D721Med (cell line): ENCODE measurements at regions not wholly inside any gene's neighbourhood (a gene's known extent, or its start where the extent isn't known, plus 50 kb on each side); places are given as distances from the start of the nearest gene placed in this dataset.

Source experiments
- DNase-seq: peaks from one replicate; pipeline ENCODE4 v3.0.0; 2011; ENCODE audit warnings: low spot score; ENCODE audit not compliant: insufficient read length
- FAIRE-seq: peaks from 2 replicates; lab custom pipeline; 2011; peaks lifted over from hg19 to GRCh38; lab: Jason Lieb, UNC
- TF ChIP-seq, protein P1 (sequence below): IDR thresholded peaks from 2 replicates; pipeline ENCODE4 v1.5.1; 2012; ENCODE audit warnings: mild to moderate bottlenecking, control low read depth; ENCODE audit not compliant: insufficient read depth; ENCODE audit errors: missing control alignments

DNA sequence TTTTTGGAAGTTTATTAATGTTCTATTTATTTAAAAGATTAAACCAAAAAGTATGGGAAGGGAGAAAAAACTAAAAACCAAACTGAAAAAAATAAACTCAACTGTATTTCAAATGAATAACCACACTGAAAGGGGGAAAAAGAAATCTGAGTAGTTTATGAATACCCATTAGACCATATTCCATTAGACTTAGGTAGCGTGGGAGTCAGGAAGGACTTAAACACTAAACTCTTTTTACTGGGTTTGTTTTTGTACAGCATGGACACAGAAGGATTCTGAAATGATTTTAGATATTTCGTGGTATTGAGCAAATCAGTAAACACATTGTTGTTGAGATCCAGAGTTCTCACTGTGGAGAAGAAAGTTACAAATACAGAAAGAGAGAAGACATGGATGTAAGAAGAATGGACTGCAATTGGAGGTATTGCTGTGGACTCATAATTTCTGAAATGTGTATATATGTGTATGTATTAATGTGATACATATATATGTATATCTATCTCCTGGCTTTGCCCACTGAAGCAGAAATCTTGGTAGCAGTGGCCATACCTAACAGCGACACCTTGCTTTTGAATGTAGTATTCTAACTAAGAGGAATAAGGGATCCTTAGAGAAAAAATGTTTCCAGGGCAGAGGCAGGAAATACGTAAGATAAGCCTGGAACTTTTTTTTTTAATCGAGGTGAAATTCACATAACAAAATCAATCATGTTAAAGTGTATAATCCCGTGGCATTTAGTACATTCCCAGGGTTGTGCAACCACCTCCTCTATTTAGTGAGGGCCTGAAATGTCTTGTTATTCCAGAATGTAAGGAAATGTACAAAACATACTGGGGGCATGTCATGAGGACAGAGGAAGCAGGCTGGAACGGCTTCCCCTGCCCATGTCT is 228.8 kb downstream of the SMARCA2 start:
- TF ChIP-seq, protein P1, sequence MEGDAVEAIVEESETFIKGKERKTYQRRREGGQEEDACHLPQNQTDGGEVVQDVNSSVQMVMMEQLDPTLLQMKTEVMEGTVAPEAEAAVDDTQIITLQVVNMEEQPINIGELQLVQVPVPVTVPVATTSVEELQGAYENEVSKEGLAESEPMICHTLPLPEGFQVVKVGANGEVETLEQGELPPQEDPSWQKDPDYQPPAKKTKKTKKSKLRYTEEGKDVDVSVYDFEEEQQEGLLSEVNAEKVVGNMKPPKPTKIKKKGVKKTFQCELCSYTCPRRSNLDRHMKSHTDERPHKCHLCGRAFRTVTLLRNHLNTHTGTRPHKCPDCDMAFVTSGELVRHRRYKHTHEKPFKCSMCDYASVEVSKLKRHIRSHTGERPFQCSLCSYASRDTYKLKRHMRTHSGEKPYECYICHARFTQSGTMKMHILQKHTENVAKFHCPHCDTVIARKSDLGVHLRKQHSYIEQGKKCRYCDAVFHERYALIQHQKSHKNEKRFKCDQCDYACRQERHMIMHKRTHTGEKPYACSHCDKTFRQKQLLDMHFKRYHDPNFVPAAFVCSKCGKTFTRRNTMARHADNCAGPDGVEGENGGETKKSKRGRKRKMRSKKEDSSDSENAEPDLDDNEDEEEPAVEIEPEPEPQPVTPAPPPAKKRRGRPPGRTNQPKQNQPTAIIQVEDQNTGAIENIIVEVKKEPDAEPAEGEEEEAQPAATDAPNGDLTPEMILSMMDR = no peak
- FAIRE-seq = no peak
- no peak for DNase-seq

DNA sequence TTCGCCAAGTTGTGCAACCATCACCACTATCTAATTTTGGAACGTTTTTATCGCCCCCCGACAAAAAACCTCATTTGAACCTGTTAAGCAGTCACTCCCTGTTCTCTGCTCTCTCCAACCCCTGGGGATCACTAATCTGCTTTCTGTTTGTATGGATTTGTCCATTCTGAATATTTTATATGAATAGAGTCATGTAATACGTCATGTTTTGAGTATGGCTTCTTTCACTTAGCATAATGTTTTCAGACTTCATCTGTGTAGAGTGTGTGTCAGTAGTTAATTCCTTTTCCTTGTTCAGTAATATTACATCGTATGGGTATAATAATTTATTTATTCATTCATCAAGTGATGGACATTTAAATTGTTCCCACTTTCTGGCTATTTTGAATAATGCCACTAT is 232.2 kb downstream of the SMARCA2 start:
- TF ChIP-seq, protein P1 = no peak
- no peak for DNase-seq
- no peak for FAIRE-seq

DNA sequence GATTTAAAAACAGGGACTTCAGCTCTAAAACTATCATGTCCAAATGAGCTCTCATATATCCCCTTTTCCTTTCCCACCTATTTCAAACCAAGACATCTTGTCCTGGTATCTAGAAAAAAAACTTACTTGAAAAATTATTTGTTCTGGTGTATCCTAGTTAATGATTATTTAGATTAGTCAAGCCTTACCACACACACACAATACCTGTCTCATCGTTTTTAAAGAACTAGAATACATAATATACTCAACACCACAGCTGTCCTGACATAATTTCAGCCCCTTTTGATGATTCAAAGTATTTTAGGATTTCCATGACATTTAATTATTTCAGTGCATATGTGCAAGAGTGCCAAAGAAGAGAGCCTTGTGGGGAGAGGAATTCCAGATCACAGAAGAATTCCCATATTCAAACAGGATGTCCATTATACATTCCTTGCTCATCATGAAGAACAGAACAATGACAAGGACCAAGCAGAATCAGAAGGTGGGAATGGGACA is 233.7 kb downstream of the SMARCA2 start:
- DNase-seq (no peak), FAIRE-seq (no peak)
- TF ChIP-seq, protein P1 = no peak

DNA sequence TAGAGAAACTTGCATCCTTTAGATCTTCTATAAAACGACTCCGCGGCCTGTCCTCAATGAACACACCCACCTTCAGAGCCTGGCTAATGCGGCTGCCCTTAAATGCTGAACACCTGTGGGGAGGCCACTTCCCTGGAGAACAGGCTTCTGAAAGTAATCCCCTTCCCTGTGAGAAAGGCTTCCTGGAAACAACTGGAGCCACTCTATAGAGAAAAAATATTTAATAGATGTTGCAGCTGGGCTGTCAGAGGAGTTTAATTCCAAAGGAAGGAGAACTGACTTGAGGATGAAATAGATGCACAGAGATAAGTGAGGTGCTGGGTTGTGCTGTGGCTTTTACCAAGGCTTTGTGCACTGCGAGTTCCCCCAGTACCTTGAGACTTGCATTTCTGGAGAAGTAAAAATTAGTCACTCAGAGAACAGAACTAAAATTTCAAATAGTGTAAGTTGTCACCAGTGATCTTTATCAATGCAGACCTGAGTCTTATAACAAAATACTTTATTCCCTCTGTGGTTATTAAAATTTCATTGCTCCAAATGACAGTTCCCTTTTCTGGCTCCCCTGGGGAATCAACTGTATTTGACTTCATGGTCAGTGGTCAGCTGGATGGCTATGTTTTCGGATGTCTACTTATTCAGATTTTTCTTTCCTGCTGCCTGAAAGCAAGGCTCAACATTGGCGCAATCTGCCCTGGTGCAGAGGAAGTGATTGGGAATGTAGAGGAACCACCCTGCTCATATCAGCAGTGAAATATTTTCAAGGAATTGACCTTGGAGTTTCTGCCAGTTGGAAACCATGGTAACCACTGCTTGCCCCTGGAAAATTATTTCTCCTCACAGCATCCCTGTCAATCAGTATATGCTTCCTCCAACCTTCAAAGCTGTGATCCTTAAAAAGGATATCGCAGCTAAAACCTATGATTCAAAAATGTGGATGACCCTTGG is 238.8 kb downstream of the SMARCA2 start:
- TF ChIP-seq, protein P1 = no peak
- DNase-seq = no peak
- FAIRE-seq = no peak

DNA sequence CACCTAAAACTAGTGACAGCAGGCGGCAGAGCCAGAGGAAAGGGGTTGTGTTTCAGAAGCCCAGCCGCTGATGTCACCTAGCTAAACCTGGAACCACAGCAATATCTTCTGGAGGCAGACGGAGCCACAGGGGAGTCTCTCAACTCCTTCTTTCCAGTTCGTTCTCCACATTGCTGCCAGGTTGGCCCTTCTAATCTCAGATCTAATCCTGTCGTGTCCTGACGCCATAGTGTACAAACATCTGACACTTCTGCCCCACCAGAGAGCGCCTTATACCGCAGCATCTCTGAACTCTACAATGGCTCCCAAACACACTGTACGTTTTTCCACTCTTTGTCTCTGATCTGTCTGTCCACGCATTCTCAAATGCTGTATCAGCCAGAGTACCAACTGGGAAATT is 240.0 kb downstream of the SMARCA2 start:
- no peak for DNase-seq
- TF ChIP-seq, protein P1 = peak; percentile 6
- no peak for FAIRE-seq

DNA sequence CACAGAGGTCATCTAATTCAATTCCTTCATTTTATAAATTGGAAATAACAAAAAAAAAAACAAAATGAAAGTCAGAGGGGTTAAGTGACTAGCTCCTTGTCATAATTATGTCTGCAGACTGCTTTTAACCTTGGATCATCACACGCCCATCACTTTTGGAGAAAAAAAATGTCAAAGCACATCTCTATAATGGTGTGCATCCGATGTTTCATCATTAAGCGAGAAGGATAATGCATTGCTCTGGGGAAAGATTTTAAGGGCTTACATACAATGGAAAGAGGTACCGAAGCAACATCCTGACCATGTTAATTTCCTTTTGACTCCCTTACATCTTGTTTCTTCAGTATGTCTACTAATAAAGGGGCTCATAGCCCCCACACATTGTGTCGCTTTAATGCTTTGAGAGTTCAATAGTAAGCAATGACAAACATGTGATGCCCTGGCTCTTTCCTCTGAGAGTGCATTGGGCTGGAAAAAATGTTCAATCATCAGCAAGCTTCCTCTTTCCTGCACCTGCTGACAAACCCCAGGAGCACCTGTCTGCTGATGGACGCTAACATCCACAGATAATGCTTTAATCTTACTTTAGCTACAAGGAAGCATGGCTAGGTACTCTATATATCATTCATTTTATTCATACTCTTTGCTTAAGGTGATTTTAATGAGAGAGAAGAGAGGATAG is 242.2 kb downstream of the SMARCA2 start:
- TF ChIP-seq, protein P1 = no peak
- no peak for FAIRE-seq
- no peak for DNase-seq
